ENCODE measurements at regions not wholly inside any gene's neighbourhood (a gene's known extent, or its start where the extent isn't known, plus 50 kb on each side); places are given as distances from the start of the nearest gene placed in this dataset.
"Not testable (repeated sequence)": the region's sequence is repeated elsewhere in the genome, so short reads cannot be mapped to it uniquely, and the experiment has no call there.

GRCh38 chr21:15671188-15671587, 58.6 kb upstream of the USP25 start:
- Histone ChIP-seq H3K27me3 (no peaks in the 10 kb centered on the region), H3K9ac (no peak overlapping the region), H3K27ac (no peak overlapping the region), H3K4me2 (no peak overlapping the region), H3K36me3 (no peaks in the 10 kb centered on the region), H3K4me1 (no peaks in the 10 kb centered on the region), H3K4me3 (no peak overlapping the region), H4K20me1 (no peaks in the 10 kb centered on the region), H3K9me3 (replicated peaks in 1 of 11) (peaks cover 0 to 6% (median 0%) of the 10 kb centered on the region in 11 experiments; a peak in 2 of 22 replicates)
- TF ChIP-seq Cebpa-rat (IDR thresholded peaks at IDR 0.05): no peak

- H3K27ac ChIP-seq, H3K4me3 ChIP-seq: not testable (repeated sequence)
Measured at GRCh38 chr21:15672578-15672977, 57.2 kb upstream of the USP25 start.

GRCh38 chr21:15676935-15677334, 52.8 kb upstream of the USP25 start:
- Histone ChIP-seq H3K4me2 (no peak overlapping the region), H4K20me1 (no peaks in the 10 kb centered on the region), H3K36me3 (no peaks in the 10 kb centered on the region), H3K27me3 (no peaks in the 10 kb centered on the region), H3K4me1 (peaks cover 0 to 11% (median 3%) of the 10 kb centered on the region in 10 experiments; a peak in 13 of 20 replicates), H3K9ac (no peak overlapping the region), H3K9me3 (replicated peaks in 1 of 11) (peaks cover 0 to 17% (median 4%) of the 10 kb centered on the region in 11 experiments; a peak in 11 of 22 replicates), H3K27ac (no peak overlapping the region), H3K4me3 (no peak overlapping the region)
- TF ChIP-seq Cebpa-rat (IDR thresholded peaks at IDR 0.05): no peak

More at GRCh38 chr21:15672578-15672977, 57.2 kb upstream of the USP25 start:
- not testable (repeated sequence) for H3K4me2 ChIP-seq, H3K36me3 ChIP-seq, H3K27me3 ChIP-seq, H3K9ac ChIP-seq, H4K20me1 ChIP-seq, H3K4me1 ChIP-seq
- H3K9me3 ChIP-seq (replicated peaks in 1 of 11): peaks cover 0 to 15% (median 4%) of the 10 kb centered on the region in 11 experiments; a peak in 10 of 22 replicates

GRCh38 chr21:15679630-15680029, 50.2 kb upstream of the USP25 start:
- H3K36me3 ChIP-seq: no peaks in the 10 kb centered on the region
- no peak overlapping the region for H3K4me3 ChIP-seq
- H3K4me1 ChIP-seq: peaks cover 5 to 38% (median 20%) of the 10 kb centered on the region in 10 experiments; a peak in 17 of 20 replicates
- H3K27me3 ChIP-seq: no peaks in the 10 kb centered on the region
- no peak overlapping the region for H3K4me2 ChIP-seq
- H3K9ac ChIP-seq: no peak overlapping the region
- no peaks in the 10 kb centered on the region for H4K20me1 ChIP-seq
- H3K9me3 ChIP-seq (replicated peaks in 1 of 11): peaks cover 0 to 34% (median 7%) of the 10 kb centered on the region in 11 experiments; a peak in 12 of 22 replicates
- no peak overlapping the region for H3K27ac ChIP-seq
- TF ChIP-seq Cebpa-rat (IDR thresholded peaks at IDR 0.05): no peak
